GM12878 (cell line): ENCODE measurements at regions not wholly inside any gene's neighbourhood (a gene's known extent, or its start where the extent isn't known, plus 50 kb on each side); places are given as distances from the start of the nearest gene placed in this dataset.

ENCODE experiments used
- CHD2 ChIP-seq: IDR thresholded peaks from 2 replicates; pipeline ENCODE4 v1.6.1; 2011; ENCODE audit warnings: low read depth, low read length, improper control_type of control experiment, borderline replicate concordance
- EZH2 ChIP-seq: IDR thresholded peaks from 2 replicates; pipeline ENCODE4 v1.6.1; 2012; ENCODE audit warnings: low read depth, mild to moderate bottlenecking, control low read depth, inconsistent platforms, low read length, borderline replicate concordance; ENCODE audit not compliant: control insufficient read depth
- HDAC2 ChIP-seq: fragments of 200-600 bp; sonication (generic); IDR thresholded peaks from 2 replicates; pipeline ENCODE4 v1.6.1; 2017
- JUND ChIP-seq: IDR thresholded peaks from 2 replicates; pipeline ENCODE4 v1.6.1; 2012; ENCODE audit warnings: low read depth, mild to moderate bottlenecking, low read length, improper control_type of control experiment, moderate library complexity
- LARP7 ChIP-seq: fragments of 450-650 bp; IDR thresholded peaks from 2 replicates; pipeline ENCODE4 v1.6.1; 2017; ENCODE audit warnings: mild to moderate bottlenecking
- MYC ChIP-seq: IDR thresholded peaks from 2 replicates; pipeline ENCODE4 v1.6.1; 2011; ENCODE audit warnings: mild to moderate bottlenecking, low read length, moderate library complexity, inconsistent platforms; ENCODE audit not compliant: insufficient read depth, insufficient replicate concordance, insufficient read length, severe bottlenecking
- SIX5 ChIP-seq: IDR thresholded peaks from 2 replicates; pipeline ENCODE4 v1.6.1; 2011; ENCODE audit warnings: mild to moderate bottlenecking, low read depth, low read length, moderate library complexity; ENCODE audit not compliant: severe bottlenecking
- ZNF24 ChIP-seq: fragments of 450-650 bp; IDR thresholded peaks from 2 replicates; pipeline ENCODE4 v1.6.1; 2017; ENCODE audit warnings: antibody characterized with exemption, mild to moderate bottlenecking
- ZNF274 ChIP-seq: IDR thresholded peaks from one replicate; pipeline ENCODE4 v1.8.0; 2011; ENCODE audit not compliant: insufficient read length, insufficient read depth
- ZNF384 ChIP-seq: IDR thresholded peaks from 2 replicates; pipeline ENCODE4 v1.6.1; 2012; ENCODE audit warnings: low read depth, mild to moderate bottlenecking, low read length, improper control_type of control experiment, borderline replicate concordance
- TF ChIP-seq, protein P1 (sequence below): IDR thresholded peaks from 2 replicates; pipeline ENCODE4 v1.6.1; 2012; ENCODE audit warnings: mild to moderate bottlenecking, low read depth, low read length
- TF ChIP-seq, protein P2 (sequence below): IDR thresholded peaks from 2 replicates; pipeline ENCODE4 v1.6.1; 2011; ENCODE audit warnings: low read depth, mild to moderate bottlenecking, low read length, moderate library complexity, borderline replicate concordance; ENCODE audit errors: extremely low read depth
- TF ChIP-seq, protein P3 (sequence below): fragments of 450-650 bp; IDR thresholded peaks from 2 replicates; pipeline ENCODE4 v1.6.1; 2014; ENCODE audit warnings: mild to moderate bottlenecking
- TF ChIP-seq, protein P4 (sequence below), 3 experiments: IDR thresholded peaks in 2 of 3; conservative IDR thresholded peaks in 1 of 3; 2 replicates each; pipeline ENCODE4 v1.5.1; 2011; ENCODE audit warnings: low read depth in 3 of 3, low read length in 3 of 3, mild to moderate bottlenecking in 3 of 3, control low read depth in 2 of 3, moderate library complexity in 2 of 3, inconsistent platforms in 1 of 3, mixed read lengths in 1 of 3; ENCODE audit not compliant: control insufficient read depth in 2 of 3, insufficient read depth in 1 of 3; ENCODE audit errors: extremely low read depth in 1 of 3

DNA sequence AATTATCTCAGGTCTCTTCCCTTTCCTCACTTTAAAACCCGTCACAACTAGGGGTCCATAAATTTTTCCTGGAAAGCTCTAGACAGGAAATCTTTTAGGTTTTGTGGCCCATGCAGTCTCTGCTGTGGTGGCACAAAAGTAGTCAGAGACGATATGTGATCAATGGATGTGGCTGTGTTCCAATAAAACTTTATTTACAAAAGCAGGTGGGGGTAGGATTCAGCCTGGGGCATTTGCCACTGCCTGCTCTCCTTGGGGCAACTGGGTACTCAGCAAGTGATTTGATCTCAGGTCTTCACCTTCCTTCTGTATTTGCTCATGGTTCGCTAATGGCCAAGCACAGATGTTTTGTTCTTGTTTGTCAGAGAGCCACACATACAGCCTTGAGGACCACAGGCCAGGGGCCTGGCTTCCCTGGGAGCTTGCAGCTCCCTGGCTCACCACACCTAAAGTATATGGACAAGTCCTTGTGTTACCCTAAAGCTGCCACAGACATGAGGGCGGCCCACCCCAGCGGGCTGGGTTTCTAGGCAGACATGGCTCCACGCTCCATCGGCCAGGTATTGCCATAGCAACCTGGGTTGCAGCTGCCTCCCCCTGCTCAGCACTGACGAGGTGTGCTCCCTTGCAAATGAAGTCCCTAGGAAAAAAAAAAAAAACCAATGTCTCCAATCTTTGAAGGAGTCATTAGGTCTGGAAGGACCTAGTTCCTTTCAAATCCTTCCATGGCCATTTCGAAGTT is 89.7 kb upstream of the YWHAQ start:
- no peak for TF ChIP-seq SIX5
- TF ChIP-seq HDAC2: no peak
- TF ChIP-seq EZH2: no peak
- TF ChIP-seq CHD2: no peak
- no peak for TF ChIP-seq LARP7
- TF ChIP-seq, protein P1, sequence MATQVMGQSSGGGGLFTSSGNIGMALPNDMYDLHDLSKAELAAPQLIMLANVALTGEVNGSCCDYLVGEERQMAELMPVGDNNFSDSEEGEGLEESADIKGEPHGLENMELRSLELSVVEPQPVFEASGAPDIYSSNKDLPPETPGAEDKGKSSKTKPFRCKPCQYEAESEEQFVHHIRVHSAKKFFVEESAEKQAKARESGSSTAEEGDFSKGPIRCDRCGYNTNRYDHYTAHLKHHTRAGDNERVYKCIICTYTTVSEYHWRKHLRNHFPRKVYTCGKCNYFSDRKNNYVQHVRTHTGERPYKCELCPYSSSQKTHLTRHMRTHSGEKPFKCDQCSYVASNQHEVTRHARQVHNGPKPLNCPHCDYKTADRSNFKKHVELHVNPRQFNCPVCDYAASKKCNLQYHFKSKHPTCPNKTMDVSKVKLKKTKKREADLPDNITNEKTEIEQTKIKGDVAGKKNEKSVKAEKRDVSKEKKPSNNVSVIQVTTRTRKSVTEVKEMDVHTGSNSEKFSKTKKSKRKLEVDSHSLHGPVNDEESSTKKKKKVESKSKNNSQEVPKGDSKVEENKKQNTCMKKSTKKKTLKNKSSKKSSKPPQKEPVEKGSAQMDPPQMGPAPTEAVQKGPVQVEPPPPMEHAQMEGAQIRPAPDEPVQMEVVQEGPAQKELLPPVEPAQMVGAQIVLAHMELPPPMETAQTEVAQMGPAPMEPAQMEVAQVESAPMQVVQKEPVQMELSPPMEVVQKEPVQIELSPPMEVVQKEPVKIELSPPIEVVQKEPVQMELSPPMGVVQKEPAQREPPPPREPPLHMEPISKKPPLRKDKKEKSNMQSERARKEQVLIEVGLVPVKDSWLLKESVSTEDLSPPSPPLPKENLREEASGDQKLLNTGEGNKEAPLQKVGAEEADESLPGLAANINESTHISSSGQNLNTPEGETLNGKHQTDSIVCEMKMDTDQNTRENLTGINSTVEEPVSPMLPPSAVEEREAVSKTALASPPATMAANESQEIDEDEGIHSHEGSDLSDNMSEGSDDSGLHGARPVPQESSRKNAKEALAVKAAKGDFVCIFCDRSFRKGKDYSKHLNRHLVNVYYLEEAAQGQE: no peak
- no peak for TF ChIP-seq ZNF274
- TF ChIP-seq ZNF384: no peak
- no peak for TF ChIP-seq ZNF24
- no peak for TF ChIP-seq MYC
- TF ChIP-seq, protein P2, sequence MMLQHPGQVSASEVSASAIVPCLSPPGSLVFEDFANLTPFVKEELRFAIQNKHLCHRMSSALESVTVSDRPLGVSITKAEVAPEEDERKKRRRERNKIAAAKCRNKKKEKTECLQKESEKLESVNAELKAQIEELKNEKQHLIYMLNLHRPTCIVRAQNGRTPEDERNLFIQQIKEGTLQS: no peak
- TF ChIP-seq, protein P3, sequence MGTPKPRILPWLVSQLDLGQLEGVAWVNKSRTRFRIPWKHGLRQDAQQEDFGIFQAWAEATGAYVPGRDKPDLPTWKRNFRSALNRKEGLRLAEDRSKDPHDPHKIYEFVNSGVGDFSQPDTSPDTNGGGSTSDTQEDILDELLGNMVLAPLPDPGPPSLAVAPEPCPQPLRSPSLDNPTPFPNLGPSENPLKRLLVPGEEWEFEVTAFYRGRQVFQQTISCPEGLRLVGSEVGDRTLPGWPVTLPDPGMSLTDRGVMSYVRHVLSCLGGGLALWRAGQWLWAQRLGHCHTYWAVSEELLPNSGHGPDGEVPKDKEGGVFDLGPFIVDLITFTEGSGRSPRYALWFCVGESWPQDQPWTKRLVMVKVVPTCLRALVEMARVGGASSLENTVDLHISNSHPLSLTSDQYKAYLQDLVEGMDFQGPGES: no peak
- no peak for TF ChIP-seq JUND
- TF ChIP-seq, protein P4, sequence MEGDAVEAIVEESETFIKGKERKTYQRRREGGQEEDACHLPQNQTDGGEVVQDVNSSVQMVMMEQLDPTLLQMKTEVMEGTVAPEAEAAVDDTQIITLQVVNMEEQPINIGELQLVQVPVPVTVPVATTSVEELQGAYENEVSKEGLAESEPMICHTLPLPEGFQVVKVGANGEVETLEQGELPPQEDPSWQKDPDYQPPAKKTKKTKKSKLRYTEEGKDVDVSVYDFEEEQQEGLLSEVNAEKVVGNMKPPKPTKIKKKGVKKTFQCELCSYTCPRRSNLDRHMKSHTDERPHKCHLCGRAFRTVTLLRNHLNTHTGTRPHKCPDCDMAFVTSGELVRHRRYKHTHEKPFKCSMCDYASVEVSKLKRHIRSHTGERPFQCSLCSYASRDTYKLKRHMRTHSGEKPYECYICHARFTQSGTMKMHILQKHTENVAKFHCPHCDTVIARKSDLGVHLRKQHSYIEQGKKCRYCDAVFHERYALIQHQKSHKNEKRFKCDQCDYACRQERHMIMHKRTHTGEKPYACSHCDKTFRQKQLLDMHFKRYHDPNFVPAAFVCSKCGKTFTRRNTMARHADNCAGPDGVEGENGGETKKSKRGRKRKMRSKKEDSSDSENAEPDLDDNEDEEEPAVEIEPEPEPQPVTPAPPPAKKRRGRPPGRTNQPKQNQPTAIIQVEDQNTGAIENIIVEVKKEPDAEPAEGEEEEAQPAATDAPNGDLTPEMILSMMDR (IDR thresholded peaks at IDR 0.05 in 2 of 3, conservative IDR thresholded peaks at IDR 0.05 in 1 of 3; ENCODE audit: control insufficient read depth in 2 of 3, extremely low read depth in 1 of 3, insufficient read depth in 1 of 3, low read depth in 3 of 3, low read length in 3 of 3): no peak
